T-helper 1 cell (primary cell): ENCODE measurements at regions not wholly inside any gene's neighbourhood (a gene's known extent, or its start where the extent isn't known, plus 50 kb on each side); places are given as distances from the start of the nearest gene placed in this dataset.

ENCODE experiments used
- DNase-seq, 5 donors: peaks; one replicate each; pipeline ENCODE4 v3.0.0-alpha.2; 2012 to 2020

DNA sequence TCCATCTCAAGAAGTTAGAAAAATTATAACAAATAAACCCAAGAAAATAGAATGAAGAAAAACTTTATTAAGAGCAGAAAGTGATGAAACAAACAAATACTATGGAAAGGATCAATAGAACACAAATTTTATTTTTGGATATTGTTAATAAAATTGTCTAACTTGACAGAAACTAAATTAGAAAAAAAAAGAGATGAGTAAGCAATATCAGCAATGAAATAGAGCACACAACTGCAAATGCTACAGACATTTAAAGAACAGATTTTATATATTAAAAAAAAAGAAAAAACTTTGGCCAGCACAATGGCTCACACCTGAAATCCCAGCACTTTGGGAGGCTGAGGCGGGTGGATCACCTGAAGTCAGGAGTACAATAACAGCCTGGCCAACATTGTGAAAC, 628.0 kb downstream of the EPHA7 start:
- no peak for DNase-seq

DNA sequence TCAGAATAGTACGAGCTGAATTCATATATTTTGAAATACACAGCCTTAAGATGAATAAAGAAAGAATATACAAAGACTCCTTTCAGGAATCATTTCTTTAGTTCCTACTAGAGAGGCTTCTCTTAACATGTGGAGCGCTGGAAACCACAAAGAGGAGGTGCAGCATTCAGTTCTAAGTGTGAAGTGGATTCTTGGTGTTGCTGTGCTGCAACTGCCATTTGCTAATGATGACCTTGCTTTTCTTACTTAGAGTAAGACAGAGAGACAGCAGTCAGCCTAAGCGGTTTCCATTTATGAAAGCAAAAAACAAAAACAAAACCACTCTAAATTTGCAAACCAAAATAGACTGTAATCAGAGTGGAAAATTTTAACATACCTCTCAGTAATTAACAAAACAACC, 629.0 kb downstream of the EPHA7 start:
- no peak for DNase-seq

DNA sequence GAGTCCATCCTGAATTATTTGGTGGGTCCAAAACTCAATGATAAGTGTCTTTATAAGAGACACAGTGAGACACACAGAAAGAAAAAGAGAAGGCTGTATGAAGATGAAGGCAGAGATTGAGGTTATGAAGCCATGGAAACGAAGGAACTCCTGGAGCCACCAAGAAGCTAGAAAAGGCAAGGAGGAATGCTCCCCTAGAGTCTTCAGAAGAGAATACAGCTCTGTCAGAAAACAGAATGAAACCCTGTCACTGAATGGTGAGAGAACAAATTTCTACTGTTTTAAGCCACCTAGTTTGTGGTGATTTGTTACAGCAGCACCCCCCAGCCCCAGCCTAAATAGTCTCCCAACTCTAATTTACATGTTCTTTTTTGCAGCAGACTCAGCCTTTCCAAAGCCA, 635.1 kb downstream of the EPHA7 start:
- DNase-seq, result no peak

DNA sequence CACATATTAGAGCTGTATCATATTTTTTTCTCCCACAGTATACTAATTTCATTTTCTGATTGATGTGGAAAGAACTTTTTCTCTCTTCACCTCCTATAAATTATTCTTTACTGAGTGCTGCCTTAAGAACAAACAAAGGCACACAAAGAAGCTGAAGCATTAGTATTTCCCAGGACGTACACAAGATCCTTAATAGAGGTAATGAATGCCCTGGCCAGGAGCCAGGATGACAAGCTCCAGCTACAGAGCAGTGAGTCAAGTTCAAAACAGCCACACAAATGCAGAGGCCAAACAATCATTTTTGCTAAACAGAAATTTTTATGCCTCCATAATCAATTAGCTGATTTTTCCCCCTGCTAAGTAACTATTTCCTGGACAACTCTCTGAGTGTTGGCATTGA, 639.6 kb downstream of the EPHA7 start:
- DNase-seq, result no peak

DNA sequence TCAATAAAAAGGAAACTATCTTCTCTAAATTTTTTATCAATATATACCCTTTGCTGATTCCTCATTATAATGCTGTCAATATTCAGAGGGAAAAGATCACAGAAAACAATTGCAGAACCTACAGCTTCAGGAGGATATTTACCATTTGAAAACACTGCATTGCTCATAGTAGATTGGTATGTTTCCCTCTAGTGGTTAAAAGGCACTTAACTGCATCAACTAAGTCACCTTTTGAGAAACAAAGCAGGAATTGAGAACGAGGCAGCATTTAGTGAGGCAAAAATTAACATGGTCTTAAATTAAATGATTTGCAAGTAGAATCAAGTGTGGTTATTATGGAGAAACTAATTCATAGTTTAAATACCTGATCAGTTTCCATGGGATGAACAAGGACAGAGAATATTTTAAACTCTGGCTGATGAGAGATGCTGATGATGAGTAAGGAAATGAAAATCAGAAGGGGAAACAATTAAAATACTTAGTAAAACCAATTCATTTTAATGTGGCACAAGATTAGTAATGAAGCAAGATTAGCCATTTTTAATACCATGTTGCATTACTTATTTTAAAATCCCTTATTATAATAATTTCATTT, 642.1 kb downstream of the EPHA7 start:
- no peak for DNase-seq

DNA sequence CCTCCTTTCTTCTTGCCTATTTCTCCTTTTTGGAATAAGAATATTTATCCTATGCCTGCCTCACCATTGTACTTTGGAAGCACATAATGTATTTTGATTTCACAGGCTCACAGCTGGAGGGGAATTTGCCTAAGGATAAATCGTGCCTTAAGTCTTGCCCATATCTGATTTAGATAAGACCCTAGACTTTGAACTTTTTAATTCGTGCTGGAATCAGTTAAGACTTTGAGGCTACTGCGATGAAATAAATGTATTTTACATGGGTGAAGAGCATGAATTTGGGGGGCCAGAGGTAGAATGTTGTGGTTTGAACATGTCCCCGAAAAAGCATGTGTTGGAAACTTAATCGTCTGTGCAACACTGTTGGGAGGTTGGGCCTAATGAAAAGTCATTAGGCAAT, 648.8 kb downstream of the EPHA7 start:
- DNase-seq, result no peak

DNA sequence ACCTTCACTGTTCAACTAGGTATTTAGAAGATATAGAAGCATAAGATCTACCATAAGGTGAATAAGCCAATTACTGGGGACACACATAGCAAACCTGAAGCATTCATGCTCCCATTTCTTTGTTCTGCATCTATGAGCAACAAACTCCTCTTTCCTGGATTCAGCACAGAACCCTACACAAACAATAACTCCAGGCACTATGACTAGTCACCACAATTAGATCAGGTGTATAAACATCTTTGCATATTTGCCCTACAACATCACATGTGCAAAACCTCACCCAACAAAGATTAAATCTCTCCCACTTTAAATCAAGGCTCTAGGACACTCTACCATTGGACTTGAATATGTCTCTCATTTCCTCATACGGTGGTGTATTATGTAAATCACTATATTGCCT, 652.3 kb downstream of the EPHA7 start:
- DNase-seq, result no peak

DNA sequence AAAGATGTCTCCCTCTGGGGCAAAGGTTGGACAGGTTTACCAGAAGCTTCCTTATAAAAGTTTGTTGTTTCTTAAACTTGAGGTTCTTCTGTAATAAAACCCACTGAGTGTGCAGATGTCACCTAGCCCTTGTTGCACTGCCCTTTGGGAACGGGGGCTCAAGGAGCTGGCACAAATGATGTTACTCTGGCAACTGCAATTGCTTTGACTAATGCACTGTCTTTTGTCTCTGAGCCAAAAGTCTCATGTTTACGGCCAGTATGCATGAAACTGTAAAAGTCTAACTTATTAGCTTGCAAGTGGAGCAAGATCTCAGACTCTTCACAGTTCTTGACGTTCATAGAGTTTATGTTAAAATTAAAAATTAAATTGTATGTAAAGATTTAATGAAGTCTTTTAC, 655.7 kb downstream of the EPHA7 start:
- DNase-seq, result no peak

DNA sequence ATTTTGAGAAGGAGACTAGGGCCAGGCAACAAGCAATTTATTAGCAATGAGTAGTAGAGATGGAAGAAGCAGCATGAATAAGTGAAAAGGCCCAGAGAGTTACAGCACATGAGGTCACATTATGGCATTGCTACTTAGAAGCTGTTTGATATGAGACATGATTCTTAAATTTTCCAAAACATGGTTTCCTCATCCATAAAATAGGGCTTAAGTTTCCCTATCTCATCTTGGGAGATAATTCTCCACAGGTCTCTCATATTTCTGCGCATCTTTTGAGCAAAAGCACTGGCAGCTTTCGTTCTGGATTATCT, 656.1 kb downstream of the EPHA7 start:
- DNase-seq, result no peak

DNA sequence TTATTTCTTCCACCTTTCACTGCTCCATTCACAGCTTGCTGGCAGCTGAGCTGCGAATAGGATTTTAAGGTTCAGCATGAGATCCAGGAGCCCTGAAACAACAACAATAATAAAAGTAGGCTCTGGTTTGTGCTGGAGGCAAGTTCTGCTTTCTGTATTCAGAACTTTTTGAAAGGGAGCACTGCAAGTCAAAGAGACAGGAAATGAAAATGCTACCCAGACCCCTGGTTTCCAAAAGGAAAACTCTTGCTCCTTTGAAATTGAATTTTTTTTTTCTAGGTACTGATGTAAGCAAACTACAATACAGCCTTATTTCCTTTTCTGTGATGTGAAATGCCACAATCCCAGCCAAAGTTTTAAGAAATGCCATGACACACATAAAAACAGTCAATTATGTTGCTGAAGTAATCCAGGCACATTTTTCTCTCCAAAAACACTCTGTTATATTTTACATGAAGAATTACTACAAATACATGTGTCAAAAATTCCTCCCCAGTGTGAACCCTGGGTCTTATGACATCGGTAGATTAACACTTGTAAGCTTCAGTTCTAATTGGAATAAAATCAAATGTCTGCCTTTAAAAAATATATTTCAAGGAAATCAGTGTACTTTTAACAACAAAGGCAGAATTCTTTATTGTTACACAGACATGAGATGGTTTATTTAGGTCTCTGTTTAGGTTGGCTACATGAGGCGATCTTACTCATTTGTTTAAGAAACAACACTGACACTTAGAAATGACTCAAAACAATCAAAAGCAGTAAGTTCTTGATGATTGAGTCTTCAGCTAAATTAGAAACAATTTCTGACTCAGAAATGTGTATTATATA, 656.7 kb downstream of the EPHA7 start:
- no peak for DNase-seq

DNA sequence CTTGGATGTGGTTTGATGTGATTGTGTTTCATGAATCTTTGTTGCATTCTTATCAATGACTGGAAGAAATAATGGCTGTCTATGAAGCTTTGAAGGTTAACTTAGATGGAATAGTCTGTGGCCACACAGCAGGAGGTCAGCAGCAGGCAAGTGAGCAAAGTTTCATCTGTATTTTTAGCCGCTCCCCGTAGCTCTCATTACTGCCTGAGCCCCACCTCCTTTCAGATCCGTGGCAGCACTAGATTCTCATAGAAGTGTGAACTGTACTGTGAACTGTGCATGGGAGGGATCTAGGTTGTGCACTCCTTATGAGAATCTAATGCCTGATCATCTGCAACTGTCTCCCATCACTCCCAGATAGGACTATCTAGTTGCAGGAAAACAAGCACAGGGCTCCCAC, 660.2 kb downstream of the EPHA7 start:
- DNase-seq, result no peak

DNA sequence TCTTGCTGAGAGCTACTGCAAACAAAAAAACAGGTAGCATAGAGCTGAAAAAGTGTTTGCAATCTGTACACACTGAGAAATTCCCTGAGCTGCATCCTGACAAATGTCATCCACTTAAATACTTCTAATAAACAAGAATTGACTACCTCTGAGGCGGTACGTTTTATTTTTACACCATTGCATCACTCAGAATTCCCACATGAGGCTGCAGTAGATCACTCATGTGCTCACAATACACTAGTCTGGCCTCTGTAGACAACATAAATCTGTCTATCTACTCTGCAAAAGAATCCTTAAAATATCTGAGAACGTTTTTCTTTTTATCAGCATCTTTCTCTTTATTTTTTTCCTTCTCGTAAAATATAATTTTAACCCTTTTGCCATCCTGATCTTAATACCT, 661.4 kb downstream of the EPHA7 start:
- no peak for DNase-seq

DNA sequence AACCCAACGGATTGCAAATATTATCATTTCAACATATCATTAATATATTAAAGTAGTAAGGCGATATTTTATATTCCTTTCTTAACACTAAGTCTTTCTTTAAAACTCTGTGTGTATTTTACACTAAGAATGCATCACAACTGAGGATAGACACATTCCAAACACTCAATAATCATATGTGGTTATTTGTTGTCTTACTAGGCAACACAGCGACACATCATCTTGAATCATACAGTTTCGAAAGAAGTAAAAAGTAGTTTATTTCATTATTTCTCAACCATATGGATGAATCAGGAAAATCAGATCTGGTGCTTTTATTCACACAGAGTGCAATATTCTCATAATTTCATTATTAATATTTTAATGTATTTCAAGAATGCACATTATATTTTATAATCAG, 662.4 kb downstream of the EPHA7 start:
- DNase-seq, result no peak

DNA sequence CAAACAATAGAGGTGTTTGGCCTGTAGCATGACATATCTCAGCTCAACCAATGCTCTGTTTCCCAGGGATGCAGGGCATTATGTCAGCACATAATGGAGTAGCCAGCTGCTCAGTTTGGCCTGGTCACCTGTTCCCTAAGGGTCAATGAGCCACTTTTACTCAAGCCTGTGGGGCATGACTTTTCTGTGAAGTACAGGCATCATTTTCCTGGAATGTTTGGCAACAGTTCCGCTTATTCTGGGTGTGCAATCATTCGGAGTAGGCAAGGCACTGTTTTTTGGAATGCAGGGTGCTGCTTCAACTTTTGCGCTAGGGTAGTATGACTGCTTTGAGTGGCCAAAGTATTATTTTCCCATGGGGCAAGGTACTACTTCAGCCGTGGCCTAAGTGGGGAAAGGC, 665.4 kb downstream of the EPHA7 start:
- DNase-seq, result no peak

DNA sequence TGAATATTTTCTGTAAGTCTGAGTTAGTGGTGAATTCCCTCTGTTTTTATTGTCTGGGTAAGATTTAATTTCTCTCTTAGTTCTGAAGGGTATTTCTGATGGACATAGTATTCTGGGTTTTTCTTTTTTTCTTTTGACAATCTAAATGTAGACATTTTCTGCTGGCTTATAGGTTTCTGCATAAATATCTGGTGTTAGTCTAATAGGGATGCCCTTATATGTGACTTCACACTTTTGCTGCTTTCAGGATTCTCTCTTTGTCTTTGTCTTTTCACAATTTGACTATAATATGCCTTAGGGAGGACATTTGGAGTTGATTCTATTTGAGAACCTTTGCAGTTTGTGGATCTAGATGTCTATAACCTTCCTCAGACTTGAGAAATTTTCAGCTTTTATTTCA, 667.2 kb downstream of the EPHA7 start:
- DNase-seq, result no peak

DNA sequence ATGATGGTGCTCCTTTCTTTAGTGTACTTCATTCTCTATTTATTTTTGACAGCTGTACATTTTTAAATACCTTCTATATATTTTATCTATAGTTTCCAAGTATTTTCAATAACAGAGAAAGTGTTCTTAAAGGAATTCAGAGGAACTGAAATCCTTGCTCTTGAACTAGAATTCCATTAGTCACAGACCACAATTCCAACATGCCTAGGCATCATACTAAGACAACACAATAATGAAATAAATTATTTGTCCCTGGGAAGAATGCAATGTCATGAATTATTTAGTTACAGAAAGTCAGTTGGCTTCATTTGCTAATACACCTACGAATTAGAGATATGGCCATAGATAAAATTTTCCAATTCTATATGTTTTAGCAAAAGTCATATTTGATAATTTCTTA, 671.2 kb downstream of the EPHA7 start:
- no peak for DNase-seq

DNA sequence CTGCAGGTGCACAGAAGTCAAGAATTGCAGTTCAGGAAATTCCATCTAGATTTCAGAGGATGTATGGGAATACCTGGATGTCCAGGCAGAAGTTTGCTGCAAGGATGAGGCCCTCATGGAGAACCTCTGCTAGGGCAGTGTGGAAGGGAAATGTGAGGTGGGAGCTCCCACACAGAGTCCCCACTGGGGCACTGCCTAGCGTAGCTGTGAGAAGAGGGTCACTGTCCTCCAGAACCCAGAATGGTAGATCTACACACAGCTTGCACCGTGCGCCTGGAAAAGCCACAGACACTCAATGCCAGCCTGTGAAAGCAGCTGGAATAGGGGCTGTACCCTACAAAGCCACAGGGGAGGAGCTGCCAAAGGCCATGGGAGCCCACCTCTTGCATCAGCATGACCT, 681.4 kb downstream of the EPHA7 start:
- no peak for DNase-seq

DNA sequence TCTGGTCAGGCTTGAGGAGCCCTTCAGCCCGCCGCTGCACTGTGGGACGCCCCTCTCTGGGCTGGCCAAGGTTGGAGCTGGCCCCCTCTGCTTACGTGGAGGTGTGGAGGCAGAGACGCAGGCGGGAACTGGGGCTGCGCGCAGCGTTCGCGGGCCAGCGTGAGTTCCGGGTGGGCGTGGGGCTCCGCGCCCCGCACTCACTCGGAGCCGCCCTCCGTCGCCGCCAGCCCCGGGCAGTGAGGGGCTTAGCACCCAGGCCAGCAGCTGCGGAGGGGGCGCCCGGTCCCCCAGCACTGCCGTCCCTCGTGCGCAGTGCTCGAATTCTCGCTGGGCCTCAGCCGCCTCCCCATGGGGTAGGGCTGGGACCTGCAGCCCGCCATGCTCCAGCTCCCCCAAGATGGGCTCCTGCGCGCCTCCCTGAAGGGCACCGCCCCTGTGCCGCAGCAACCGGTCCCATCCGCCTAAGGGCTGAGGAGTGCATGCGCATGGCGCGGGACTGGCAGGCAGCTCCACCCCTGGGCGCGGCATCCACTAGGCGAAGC, 695.9 kb downstream of the EPHA7 start:
- peak in 1 of 5 donors; percentile 1 for DNase-seq

DNA sequence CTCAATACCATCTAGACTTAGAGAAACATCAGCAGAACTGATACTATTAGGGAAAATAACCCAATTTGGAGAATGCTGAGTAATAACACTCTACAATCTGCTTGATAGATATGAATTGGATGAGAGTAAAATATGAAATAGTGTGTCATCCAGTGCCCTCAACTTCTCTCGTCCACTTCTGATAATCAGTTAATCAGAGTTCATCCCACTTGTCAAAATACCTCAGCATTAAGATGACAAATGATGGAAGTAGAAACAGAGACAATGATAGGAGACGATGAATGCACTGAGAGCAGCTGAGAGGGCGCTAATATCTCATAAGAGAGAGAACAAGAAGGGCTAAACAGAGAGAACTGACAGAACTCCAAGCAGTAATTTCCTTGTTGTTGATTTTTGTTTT, 699.6 kb downstream of the EPHA7 start:
- DNase-seq, result no peak

DNA sequence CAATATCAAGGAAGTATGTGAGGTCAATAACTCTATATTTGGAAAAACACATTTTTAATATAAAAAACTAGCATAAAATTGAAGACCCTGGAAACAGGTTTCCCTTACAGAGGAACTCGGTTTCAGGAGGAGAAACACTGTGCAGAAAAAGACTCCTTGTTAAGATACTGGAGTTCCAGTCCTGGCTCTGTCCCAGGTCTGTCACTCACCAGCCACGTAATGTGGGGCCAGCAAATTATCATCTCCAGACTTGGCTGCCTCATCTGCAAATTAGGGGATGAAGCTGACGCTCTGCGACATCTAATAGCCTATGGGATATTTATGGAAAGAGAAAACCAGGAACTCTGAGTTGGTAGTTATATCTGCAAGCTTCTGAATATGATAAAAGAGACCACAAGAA, 702.7 kb downstream of the EPHA7 start:
- no peak for DNase-seq

DNA sequence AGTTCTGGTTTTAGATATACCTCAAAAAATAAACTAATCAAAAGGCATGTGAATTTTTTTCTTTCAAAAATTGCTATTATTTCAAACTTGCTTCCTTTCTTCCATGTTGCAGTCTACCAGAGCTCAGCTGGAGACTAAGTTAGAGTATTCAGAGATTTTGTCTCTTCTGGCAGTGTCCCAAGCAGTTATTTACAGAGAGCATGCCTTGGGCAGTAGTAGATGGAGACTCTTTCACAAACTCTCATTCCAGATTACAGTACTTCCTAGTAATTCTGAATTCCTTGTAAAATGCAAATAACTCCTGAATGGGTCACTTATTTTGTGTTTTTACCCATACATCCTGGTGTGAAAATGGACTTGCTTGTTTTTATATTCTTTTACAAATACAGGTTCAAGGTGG, 703.4 kb downstream of the EPHA7 start:
- no peak for DNase-seq

DNA sequence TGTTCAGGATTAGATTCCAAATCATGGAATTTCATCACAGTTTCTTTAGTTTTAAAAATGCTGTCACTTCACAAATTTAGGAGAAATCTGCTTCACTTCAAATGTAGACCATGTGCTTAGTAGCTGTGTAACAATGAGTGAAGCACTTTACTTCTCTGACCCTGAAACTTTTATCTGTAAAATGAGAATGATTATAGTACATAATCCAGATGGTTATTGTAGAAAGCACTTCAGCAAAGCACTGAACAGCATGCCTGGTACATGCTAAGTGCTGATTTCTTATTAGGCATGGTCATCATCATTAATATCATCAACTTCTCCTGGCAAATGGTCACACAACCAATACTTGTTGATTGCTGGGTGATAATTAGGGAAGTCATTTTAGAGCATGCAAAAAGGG, 705.0 kb downstream of the EPHA7 start:
- DNase-seq, result no peak

DNA sequence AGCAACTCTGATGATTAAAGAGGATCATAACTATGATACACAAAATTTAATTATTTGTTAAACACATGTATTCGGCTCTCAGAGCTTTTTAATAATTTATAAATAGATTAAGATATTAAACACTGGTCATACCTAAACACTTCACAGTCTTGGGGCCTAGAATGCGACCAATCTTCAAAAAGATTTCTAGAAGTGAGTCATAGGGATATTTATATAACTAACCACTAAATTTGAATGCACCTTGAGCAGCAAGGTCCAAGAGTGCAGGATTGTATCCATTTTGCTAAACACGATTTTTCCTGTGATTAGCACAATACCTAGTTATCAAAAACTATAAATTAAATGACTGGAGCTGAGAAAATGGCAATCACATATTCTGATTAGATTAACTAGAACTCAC, 709.3 kb downstream of the EPHA7 start:
- DNase-seq, result no peak

DNA sequence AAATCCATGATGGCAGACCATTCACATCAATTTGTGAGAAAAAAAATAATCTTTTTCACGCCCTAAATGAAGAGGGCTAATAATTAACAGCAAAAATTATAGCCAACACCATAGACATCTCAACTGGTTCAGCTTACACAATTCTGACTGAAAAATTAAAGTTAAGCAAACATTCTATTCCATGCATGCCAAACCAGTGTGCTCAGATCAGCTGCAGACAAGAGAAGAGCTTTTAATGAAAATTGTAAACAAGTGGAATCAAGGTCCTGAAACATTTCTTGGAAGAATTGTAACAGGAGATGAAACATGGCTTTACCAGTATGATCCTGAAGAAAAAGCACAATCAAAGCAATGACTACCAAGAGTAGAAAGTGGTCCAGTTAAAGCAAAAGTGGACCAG, 710.4 kb downstream of the EPHA7 start:
- no peak for DNase-seq

DNA sequence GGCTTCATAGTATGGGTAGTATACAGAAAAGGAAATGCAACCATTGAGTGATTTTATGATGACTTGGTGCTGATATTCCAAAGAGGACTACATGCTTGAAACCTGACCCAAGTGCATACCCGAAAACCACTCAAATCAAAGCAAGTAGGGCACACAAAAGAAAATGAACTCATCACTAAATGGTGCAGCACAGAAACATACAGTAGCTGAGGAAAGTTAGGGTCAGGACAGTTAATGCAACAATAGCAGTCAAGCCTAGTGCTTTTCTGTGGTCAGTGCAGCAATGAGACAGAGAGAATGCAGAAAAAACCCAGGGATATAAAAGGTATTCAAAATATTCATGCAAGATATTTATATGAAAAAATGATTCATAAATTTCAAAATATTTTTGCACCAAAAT, 711.1 kb downstream of the EPHA7 start:
- DNase-seq, result no peak
